Keratinocyte (primary cell): ENCODE measurements at regions not wholly inside any gene's neighbourhood (a gene's known extent, or its start where the extent isn't known, plus 50 kb on each side); places are given as distances from the start of the nearest gene placed in this dataset.

Experiments
- EZH2 ChIP-seq: IDR thresholded peaks from one replicate; pipeline ENCODE4 v1.6.1; 2012; ENCODE audit warnings: inconsistent platforms, mild to moderate bottlenecking, low read length, moderate library complexity
- TF ChIP-seq, protein P1 (sequence below), 3 experiments: IDR thresholded peaks in 1 of 3; conservative IDR thresholded peaks in 1 of 3; optimal IDR thresholded peaks in 1 of 3; 2 replicates in 2 of 3; 3 replicates in 1 of 3; pipeline versions ENCODE3 to v1.5.1; 2011; ENCODE audit warnings: low read length in 3 of 3, mild to moderate bottlenecking in 3 of 3, moderate library complexity in 2 of 3, control low read depth in 1 of 3, inconsistent platforms in 1 of 3; ENCODE audit not compliant: insufficient read depth in 2 of 3; ENCODE audit errors: extremely low read depth in 1 of 3

DNA sequence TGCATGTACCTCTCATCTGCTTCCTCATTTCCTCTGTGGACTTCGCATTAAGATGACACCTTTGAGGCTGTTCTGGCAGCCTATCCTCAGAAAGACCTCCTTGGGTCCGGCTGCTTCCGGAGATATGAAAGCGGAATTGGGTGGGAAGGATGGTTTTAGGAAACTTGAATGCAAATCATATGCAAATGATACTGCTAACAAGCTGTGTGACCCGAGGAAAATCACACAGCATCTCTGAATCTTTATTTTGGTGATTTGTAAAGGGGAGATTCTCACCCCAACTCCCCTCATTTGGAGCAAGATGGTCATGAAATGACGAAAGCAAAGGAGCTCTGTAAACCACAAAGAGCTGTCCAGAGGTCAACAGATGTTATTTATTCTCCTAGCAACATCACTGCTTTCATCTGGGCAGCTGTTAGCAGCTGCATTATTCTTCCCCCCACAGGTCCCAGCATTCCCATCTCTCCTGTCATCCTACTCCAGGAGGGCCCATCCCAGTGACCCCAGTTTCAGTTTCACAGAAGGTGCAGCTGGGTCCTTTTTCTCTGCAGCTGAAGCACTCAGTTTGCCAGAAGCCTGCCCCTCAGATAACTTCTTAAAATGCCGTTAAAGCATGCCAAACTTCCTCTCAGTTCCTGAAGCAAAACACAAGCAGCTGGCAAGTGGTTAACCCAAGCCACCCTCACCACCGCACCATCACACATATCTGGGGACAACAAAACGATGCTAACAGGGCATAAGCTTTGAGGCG, 269.5 kb downstream of the SEC61B start:
- TF ChIP-seq, protein P1, sequence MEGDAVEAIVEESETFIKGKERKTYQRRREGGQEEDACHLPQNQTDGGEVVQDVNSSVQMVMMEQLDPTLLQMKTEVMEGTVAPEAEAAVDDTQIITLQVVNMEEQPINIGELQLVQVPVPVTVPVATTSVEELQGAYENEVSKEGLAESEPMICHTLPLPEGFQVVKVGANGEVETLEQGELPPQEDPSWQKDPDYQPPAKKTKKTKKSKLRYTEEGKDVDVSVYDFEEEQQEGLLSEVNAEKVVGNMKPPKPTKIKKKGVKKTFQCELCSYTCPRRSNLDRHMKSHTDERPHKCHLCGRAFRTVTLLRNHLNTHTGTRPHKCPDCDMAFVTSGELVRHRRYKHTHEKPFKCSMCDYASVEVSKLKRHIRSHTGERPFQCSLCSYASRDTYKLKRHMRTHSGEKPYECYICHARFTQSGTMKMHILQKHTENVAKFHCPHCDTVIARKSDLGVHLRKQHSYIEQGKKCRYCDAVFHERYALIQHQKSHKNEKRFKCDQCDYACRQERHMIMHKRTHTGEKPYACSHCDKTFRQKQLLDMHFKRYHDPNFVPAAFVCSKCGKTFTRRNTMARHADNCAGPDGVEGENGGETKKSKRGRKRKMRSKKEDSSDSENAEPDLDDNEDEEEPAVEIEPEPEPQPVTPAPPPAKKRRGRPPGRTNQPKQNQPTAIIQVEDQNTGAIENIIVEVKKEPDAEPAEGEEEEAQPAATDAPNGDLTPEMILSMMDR (optimal IDR thresholded peaks at IDR 0.05 in 1 of 3, IDR thresholded peaks at IDR 0.05 in 1 of 3, conservative IDR thresholded peaks at IDR 0.05 in 1 of 3; ENCODE audit: extremely low read depth in 1 of 3, insufficient read depth in 2 of 3, low read length in 3 of 3), result no peak
- TF ChIP-seq EZH2, result no peak
